ENCODE measurements at regions not wholly inside any gene's neighbourhood (a gene's known extent, or its start where the extent isn't known, plus 50 kb on each side); places are given as distances from the start of the nearest gene placed in this dataset.

DNA sequence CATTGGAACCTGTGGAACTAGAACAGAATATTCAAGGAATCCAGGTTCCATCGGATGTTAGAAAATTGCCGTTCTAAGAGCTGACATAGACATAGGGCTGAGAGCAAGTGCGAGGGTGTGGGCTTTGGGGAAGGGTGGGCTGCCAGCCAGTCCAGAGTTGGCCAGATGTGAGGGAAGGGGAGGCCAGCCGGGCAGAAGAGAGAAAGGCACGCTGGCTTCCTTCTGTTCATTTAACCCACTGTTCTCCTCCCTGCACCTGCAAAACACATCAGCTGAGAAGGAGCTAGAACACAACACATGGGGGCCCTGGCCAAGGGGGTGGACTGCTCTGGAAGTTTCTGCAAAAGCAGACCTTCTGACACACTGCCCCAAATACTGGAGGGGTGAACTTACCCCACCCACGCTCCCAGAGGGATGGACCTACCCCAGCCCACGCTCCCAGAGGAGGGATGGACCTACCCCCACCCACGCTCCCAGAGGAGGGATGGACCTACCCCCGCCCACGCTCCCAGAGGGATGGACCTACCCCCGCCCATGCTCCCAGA is 98.0 kb downstream of the SHANK2 start:
- no peaks in the 10 kb centered on the region for H3K9me1 ChIP-seq (replicated peaks; ENCODE audit: control insufficient read depth, extremely low read depth, insufficient read depth, low read length)
- TF ChIP-seq FOS (IDR thresholded peaks at IDR 0.05; ENCODE audit: borderline replicate concordance, insufficient read depth, low read length) (no peak), JUN (IDR thresholded peaks at IDR 0.05; ENCODE audit: borderline replicate concordance, insufficient read depth, insufficient read length, low read depth) (no peak), EZH2 (IDR thresholded peaks at IDR 0.05; ENCODE audit: borderline replicate concordance, low read depth, low read length, severe bottlenecking) (no peak), POLR2AphosphoS5 (IDR thresholded peaks at IDR 0.05; ENCODE audit: insufficient read depth, low read depth, low read length) (no peak), POLR2A (IDR thresholded peaks at IDR 0.05; ENCODE audit: low read depth, low read length) (no peak), MYC (IDR thresholded peaks at IDR 0.05; ENCODE audit: low read depth, low read length) (no peak)
- TF ChIP-seq, protein P1, sequence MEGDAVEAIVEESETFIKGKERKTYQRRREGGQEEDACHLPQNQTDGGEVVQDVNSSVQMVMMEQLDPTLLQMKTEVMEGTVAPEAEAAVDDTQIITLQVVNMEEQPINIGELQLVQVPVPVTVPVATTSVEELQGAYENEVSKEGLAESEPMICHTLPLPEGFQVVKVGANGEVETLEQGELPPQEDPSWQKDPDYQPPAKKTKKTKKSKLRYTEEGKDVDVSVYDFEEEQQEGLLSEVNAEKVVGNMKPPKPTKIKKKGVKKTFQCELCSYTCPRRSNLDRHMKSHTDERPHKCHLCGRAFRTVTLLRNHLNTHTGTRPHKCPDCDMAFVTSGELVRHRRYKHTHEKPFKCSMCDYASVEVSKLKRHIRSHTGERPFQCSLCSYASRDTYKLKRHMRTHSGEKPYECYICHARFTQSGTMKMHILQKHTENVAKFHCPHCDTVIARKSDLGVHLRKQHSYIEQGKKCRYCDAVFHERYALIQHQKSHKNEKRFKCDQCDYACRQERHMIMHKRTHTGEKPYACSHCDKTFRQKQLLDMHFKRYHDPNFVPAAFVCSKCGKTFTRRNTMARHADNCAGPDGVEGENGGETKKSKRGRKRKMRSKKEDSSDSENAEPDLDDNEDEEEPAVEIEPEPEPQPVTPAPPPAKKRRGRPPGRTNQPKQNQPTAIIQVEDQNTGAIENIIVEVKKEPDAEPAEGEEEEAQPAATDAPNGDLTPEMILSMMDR (IDR thresholded peaks at IDR 0.05; ENCODE audit: extremely low read depth in 1 of 2, insufficient read depth in 1 of 2, low read depth in 1 of 2, low read length in 2 of 2) = no peak
- TF ChIP-seq, protein P2, sequence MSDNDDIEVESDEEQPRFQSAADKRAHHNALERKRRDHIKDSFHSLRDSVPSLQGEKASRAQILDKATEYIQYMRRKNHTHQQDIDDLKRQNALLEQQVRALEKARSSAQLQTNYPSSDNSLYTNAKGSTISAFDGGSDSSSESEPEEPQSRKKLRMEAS (IDR thresholded peaks at IDR 0.05; ENCODE audit: insufficient read depth, insufficient read length) = no peak
- no peak overlapping the region for H3K4me3 ChIP-seq (replicated peaks in 1 of 3; ENCODE audit: insufficient read depth in 1 of 3, low read depth in 1 of 3, low read length in 3 of 3)
- ChIA-PET POLR2A (no interaction called here), CTCF (no interaction called here)
- no peak overlapping the region for H3K9ac ChIP-seq (replicated peaks; ENCODE audit: extremely low read depth, insufficient read depth, low read length)
- no peak overlapping the region for H3K4me2 ChIP-seq (ENCODE audit: insufficient read depth, low read length)
- no peaks in the 10 kb centered on the region for H4K20me1 ChIP-seq (replicated peaks; ENCODE audit: control insufficient read depth, extremely low read depth, insufficient read depth, low read length)
- DNase-seq (ENCODE audit: low read depth, low spot score) (no peak), FAIRE-seq (no peak)
- intact Hi-C loops (cut with micrococcal nuclease) = no loop called here
- no TSS peak for BruUV-seq (replicated peaks)
- H3K36me3 ChIP-seq (ENCODE audit: control insufficient read depth in 2 of 2, extremely low read depth in 1 of 2, insufficient read depth in 2 of 2, low read length in 2 of 2) = no peaks in the 10 kb centered on the region
- dilution Hi-C loops (cut with MboI; ENCODE audit: extremely low pct_ligation_motif_present, low sequenced_read_pairs) = no loop called here
- no peak overlapping the region for H3K27ac ChIP-seq (ENCODE audit: insufficient read depth, low read depth, low read length)
- peaks cover 4% of the 10 kb centered on the region for H3K9me3 ChIP-seq (replicated peaks; ENCODE audit: control insufficient read depth, insufficient read depth, low read length)
- no peaks in the 10 kb centered on the region for H3K79me2 ChIP-seq (ENCODE audit: control insufficient read depth, insufficient read depth, low read length)
- no peak overlapping the region for H2AFZ ChIP-seq (ENCODE audit: low read depth, low read length)
- H3K4me1 ChIP-seq (ENCODE audit: control insufficient read depth, extremely low read depth, insufficient read depth, low read length) = no peaks in the 10 kb centered on the region
- H3K27me3 ChIP-seq (ENCODE audit: control insufficient read depth in 2 of 2, insufficient read depth in 2 of 2, low read length in 2 of 2) = no peaks in the 10 kb centered on the region

Data from endothelial cell of umbilical vein (primary cell).